CD4-positive, alpha-beta T cell treated with Interleukin-4 for 4 hours (primary cell): ENCODE measurements at regions not wholly inside any gene's neighbourhood (a gene's known extent, or its start where the extent isn't known, plus 50 kb on each side); places are given as distances from the start of the nearest gene placed in this dataset.

Experiments used
- DNase-seq: peaks from one replicate; pipeline ENCODE4 v3.0.0-alpha.2; 2020

- DNase-seq: no peak
Measured at GRCh38 chr1:81430955-81431623, 369.6 kb upstream of the ADGRL2 start.

- no peak for DNase-seq
Measured at GRCh38 chr1:81430236-81430938, 370.3 kb upstream of the ADGRL2 start.

- no peak for DNase-seq
Measured at GRCh38 chr1:81428998-81429397, 371.7 kb upstream of the ADGRL2 start.

- no peak for DNase-seq
Measured at GRCh38 chr1:81424816-81425215, 375.9 kb upstream of the ADGRL2 start.

DNA sequence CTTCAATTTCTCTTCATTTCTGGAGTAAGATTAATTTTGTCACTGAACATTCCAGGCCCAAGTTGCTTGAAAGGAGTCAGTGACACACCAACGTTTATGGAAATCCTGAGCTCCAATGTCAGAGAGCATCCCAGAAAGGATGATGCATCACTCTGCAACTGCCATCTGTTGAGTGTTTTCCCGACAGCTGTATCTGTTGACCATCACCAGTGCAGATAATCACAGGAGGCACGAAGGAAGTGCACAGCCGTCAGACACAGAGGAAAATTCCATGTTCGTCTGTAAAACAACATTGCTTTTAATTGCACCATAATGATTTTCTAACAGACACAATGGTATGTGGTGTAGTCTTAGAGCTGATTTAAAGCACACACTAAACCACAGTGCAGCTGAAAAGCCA is 376.7 kb upstream of the ADGRL2 start:
- DNase-seq: no peak

DNA sequence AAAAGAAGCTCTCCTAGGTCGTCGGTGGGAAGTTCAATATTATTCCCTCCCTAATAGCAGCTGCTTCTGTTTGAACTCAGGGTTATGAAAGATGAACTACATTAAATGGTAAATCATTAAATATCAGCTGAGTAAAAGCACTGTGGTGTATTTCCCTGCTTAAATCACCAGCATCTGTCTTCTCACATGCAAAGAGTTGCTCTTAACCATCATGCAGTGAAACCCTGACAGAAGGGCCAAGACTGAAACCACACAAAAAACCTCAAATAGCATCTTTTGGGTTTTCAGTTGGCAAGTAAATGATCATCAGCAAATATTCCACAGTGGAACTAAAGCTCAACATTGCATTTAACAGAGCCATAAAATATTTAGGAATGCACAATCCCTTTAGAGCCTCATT is 380.0 kb upstream of the ADGRL2 start:
- DNase-seq: no peak

DNA sequence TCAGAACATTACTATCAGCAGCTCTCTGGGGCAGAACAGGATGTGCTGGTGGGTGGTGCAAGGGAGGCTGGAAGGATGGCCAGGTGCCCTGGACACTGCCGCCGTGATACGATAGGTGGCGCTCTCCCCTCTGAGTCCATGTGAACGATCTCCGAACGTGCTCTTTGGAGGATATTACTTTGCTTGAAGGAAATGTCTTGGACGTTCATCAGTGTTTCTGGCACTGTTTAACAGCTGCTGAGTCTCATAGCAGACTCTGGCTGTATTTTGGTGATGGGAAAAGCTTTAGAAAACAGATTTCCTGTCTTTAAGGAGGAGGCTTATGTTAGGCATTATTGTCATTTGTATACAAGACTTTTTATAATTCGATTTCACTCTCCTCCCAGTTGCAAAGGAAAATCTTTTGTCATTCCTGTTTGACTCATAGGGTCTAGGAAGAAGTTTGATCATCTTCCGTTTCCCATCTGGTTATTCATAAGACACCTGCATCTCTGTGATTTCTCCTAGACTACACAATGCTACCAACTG is 386.2 kb upstream of the ADGRL2 start:
- DNase-seq: no peak

DNA sequence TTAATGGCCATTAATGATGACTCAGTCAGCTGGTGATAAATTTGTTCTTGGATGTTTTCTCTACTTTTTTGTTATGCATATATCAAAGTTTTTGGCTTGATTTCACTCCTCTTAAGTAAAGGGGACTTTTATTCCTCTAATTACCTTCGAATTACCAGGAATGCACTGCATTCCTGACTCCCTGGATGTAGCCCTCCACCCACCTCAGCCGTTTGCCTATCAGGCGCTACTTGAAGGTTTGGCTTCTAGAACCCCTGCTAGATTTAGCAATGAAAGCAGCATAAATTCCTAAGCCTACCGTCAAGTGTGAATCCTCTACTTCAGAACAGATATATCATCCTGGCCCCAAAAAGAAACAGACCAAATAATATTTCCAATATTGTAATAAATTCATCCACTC is 387.8 kb upstream of the ADGRL2 start:
- DNase-seq: no peak

DNA sequence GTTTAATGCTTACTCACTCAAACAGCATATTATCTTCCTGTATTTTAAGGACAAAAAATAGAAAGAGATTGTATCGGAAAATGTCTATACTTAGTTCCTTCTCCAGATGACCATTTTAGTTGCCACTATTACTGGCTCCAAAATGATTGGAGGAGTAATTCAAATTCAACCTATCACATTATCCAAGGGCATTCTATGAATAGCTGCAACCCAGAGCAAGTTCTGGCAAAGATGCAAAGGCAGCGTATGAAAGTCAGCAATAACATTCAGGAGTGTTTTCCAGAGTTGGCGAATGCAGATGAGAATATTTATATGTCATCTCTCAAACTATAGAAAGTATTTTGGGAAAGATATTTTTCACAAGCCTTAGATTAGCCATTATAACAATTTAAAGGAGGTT is 389.8 kb upstream of the ADGRL2 start:
- no peak for DNase-seq

GRCh38 chr1:81410351-81410750 is 390.4 kb upstream of the ADGRL2 start:
- DNase-seq: no peak

GRCh38 chr1:81409780-81410274 is 390.9 kb upstream of the ADGRL2 start:
- no peak for DNase-seq

DNA sequence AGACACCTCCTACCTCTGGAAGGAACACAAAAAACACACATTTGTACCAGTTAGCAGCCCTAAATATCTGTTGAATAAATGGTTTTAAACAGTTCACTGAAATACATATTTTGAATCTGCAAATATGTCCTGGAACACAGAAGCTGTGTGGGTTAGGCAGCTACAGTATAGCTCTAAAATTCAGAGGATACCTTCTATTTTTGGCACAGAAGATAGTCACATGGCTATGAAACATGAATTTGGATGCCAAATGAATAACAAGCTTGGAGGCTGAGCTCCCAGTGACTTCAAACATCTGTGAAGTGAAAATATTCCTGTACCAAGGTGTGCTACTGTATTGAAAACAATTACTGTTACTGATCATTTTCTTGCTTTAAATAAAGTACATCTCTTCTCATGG is 391.5 kb upstream of the ADGRL2 start:
- DNase-seq: no peak

DNA sequence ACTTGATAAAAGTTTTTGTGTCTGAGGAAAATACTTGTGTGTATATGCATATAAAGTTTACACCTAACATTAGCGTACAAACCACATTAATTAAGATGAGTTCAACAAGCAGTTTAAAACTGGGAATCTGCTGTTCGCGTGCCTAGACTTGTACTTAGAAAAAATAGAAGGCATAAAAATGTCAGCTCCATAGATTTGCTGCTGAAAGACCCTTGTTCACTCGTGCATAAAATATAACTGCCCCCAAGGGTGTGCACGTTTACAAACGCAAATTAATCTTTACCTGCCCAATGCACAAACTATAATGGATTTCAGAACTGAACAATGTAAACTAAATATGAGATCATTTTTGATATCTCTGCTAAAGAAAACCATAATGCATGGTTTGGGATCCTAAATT is 392.3 kb upstream of the ADGRL2 start:
- no peak for DNase-seq

DNA sequence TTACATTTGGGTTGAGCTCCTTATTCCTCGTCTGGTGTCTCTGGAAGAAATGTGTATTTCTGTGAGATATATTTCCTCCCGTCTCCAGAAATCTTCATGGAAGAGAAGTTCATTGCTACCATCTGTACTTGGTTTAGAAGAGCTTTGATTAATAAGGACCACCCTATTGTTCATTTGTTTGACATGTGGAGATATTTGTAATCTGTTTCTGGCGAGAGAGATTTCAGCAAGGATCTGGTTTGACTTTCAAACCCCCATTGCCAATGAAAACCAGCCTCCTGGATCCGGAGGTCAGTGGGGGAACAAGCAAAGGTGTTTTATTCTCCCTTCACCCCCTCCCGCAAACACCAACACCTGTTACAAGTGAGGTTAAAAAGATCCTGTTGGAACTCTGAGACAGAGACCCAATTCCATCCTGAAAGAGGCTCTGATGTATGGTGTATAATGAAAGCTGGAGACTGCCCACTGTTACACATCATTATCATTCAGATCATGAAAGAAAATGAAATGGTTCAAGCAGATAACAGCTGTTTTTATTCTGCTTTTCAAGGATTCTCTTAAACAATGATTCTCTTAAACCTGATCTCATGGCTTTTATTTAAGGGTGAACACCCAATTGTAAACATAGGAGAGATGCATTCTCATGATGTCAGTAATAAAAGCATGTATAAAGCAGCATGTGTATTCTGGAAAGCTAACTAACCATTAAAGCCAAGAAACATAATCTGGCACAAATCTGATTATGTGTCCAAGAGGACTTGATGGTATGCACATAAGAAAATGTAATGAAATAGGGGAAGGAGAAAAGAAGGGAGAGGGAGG is 393.5 kb upstream of the ADGRL2 start:
- no peak for DNase-seq

- no peak for DNase-seq
Measured at GRCh38 chr1:81406292-81406999, 394.3 kb upstream of the ADGRL2 start.

GRCh38 chr1:81398041-81398440 is 402.7 kb upstream of the ADGRL2 start:
- no peak for DNase-seq

DNA sequence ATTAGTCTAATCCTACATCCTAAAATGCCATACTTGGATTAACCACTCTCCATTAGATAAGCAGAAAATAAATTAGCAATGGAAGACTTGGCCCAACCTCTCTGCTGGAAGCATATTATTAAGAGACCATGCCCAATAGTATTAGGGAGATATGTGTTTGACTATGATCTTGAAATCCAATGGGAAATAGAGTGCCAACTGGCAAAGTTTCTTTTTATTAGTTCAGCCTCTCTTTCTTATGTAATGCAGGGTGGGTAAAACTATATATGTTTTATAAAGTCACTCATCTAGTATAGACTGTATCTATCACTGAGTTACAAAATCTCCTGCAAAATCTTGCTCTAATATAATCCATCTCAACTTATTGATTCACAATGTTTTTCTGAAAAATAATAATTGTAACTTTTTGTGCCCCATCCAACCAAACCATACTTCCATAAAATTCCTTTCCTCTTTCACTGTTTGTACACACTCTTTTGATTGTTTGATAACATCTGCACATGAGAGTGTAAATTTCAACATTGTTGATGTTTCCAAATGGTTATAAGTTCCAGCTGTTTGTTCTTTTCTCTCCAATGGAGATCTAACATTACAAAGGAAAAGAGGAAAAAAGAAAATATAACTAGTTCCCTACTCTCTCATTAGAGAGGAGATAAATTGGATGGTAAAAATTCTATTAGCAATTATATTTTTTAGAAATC is 408.1 kb upstream of the ADGRL2 start:
- DNase-seq: no peak

DNA sequence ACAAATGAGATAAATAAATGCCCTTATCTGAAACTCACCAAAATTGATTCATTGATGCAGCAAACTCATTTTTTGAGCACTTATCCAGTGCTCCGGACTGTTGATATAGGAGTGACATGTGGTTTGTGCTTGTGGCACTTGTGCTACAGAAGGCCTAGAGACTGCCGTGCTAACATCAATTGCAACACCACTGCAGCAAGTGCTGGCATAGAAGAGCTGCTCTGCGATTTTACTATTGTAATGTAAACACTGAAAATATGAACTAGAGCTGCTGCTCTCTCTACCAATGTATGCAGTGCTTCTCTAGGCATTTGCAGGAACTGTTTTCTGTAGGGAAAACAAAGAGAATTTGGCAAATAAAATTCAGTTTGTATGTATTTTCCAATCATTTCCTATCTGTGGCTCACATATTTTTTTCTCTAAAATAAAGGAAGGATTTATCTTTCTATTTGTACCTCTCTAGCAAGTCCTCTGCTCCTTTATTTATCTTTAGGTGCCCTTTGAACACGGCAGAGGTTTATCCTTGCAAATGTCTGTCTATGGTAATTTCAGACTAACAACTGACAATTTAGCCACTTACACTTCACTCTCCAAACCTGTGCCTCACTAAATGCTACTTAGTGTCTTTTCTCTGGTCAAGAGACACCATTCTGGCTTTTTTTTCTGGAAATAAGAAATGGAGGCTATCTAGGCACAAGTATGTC is 409.5 kb upstream of the ADGRL2 start:
- no peak for DNase-seq

- DNase-seq: no peak
Measured at GRCh38 chr1:81388435-81388834, 412.3 kb upstream of the ADGRL2 start.

DNA sequence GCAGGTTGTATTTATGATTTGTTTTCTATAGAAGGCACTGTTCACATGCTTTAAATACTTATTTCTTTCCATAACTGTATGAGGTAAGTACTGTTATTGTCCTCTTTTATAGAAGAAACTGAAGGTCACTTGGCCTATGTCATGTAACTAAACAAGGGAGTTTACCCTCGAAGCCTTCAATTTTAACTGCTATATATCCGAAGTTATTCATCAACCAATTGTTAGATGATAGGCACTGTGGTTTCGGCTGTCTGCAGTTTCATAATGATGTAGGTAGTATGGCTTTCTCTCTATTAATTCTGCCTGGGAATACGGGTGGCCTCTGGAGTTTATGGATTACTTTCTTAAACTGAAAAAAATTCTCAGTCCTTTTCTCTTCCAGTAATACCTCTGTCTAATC is 413.3 kb upstream of the ADGRL2 start:
- no peak for DNase-seq

GRCh38 chr1:81382561-81382960 is 418.2 kb upstream of the ADGRL2 start:
- DNase-seq: no peak

DNA sequence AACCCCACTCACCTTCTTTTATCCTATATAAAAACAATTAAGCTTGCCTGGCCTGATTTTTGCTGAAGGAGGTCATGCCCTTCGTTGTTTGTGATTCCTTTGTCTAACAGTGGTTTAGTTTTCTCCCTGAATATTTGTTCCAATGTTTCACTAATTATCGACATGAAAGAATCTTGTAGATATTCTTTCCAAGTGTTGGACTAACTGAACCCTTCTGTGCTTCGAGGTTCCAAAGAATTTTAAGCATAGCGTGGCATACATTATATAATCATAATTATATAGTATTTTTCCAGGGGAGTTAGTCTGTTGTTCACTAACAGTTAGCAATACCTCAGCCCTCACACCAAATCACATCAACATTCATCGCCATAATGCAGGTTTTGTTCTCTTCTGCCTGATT is 418.9 kb upstream of the ADGRL2 start:
- no peak for DNase-seq
